ENCODE measurements at regions not wholly inside any gene's neighbourhood (a gene's known extent, or its start where the extent isn't known, plus 50 kb on each side); places are given as distances from the start of the nearest gene placed in this dataset.

- no peak for TF ChIP-seq CTCF (IDR thresholded peaks at IDR 0.05; ENCODE audit: control extremely low read depth in 1 of 3, insufficient read depth in 1 of 3, low read depth in 1 of 3, low read length in 3 of 3)
These were observed 100.2 kb downstream of the RIPK4 start (continued) for GRCh38 chr21:41666641-41667081.

Measured in H1 (cell line).